ENCODE measurements at regions not wholly inside any gene's neighbourhood (a gene's known extent, or its start where the extent isn't known, plus 50 kb on each side); places are given as distances from the start of the nearest gene placed in this dataset.

GRCh38 chr1:20405893-20406604, 80.0 kb downstream of the CAMK2N1 start:
- TF ChIP-seq CTCF (IDR thresholded peaks at IDR 0.05) (no peak), POLR2A (IDR thresholded peaks at IDR 0.05) (no peak)
